ENCODE measurements at regions not wholly inside any gene's neighbourhood (a gene's known extent, or its start where the extent isn't known, plus 50 kb on each side); places are given as distances from the start of the nearest gene placed in this dataset.

GRCh38 chrX:34875204-34875603 is 67.4 kb upstream of the FAM47B start:
- DNase-seq (ENCODE audit: low spot score): peak; percentile 3

- no peak for DNase-seq (ENCODE audit: low spot score)
Observed at GRCh38 chrX:34877436-34877835, 65.2 kb upstream of the FAM47B start.

GRCh38 chrX:34879346-34879745 is 63.2 kb upstream of the FAM47B start:
- no peak for DNase-seq (ENCODE audit: low spot score)

- DNase-seq (ENCODE audit: low spot score): no peak
Observed at GRCh38 chrX:34879886-34880285, 62.7 kb upstream of the FAM47B start.

- DNase-seq (ENCODE audit: low spot score): peak; percentile 45
Observed at GRCh38 chrX:34880656-34881055, 61.9 kb upstream of the FAM47B start.

- DNase-seq (ENCODE audit: low spot score): no peak
Observed at GRCh38 chrX:34881671-34882070, 60.9 kb upstream of the FAM47B start.

GRCh38 chrX:34884817-34885216 is 57.8 kb upstream of the FAM47B start:
- DNase-seq (ENCODE audit: low spot score): peak; percentile 19

GRCh38 chrX:34886011-34886410 is 56.6 kb upstream of the FAM47B start:
- no peak for DNase-seq (ENCODE audit: low spot score)

- DNase-seq (ENCODE audit: low spot score): no peak
Observed at GRCh38 chrX:34891391-34891790, 51.2 kb upstream of the FAM47B start.

All from COLO829 (cell line).